OCI-LY7 (cell line): ENCODE measurements at regions not wholly inside any gene's neighbourhood (a gene's known extent, or its start where the extent isn't known, plus 50 kb on each side); places are given as distances from the start of the nearest gene placed in this dataset.

Experiments used
- BruUV-seq: library from RNA; stranded (reverse); fragments of 400-500 nt; replicated peaks from 2 replicates; lab custom pipeline; 2021; lab: Mats Ljungman, UMichigan
- CTCF ChIA-PET: fragments of 300-600 bp; sonication (Branson Sonifier 250); formaldehyde crosslinking; loops from one replicate; lab custom pipeline; 2022; ENCODE audit warnings: antibody characterized with exemption; ENCODE audit not compliant: unreplicated experiment; lab: Charles Lee
- POLR2A ChIA-PET: fragments of 300-600 bp; sonication (Branson Sonifier 250); formaldehyde crosslinking; loops from one replicate; lab custom pipeline; 2022; ENCODE audit warnings: antibody characterized with exemption; lab: Charles Lee
- DNase-seq: peaks from one replicate; pipeline ENCODE4 v3.0.0-alpha.2; 2015; ENCODE audit warnings: low spot score
- H2AFZ ChIP-seq: fragments of 200-600 bp; sonication (generic), shearing (Covaris generic); 2 replicates; pipeline ENCODE4 v1.6.1; 2014; ENCODE audit warnings: mild to moderate bottlenecking, antibody characterized with exemption, low read length, moderate library complexity
- H3K27ac ChIP-seq: fragments of 200-600 bp; sonication (generic); 2 replicates; pipeline ENCODE4 v1.5.1; 2014; ENCODE audit warnings: mixed run types, low read depth, mild to moderate bottlenecking, moderate library complexity, low read length, inconsistent platforms; ENCODE audit not compliant: poor library complexity, severe bottlenecking
- H3K36me3 ChIP-seq: fragments of 200-600 bp; sonication (generic); 2 replicates; pipeline ENCODE4 v1.6.1; 2014; ENCODE audit warnings: mild to moderate bottlenecking, antibody characterized with exemption, low read length, moderate library complexity, mixed read lengths; ENCODE audit not compliant: insufficient read depth
- H3K4me1 ChIP-seq: fragments of 200-600 bp; sonication (generic); 2 replicates; pipeline ENCODE4 v1.5.1; 2014; ENCODE audit warnings: mild to moderate bottlenecking, low read length; ENCODE audit not compliant: insufficient read depth, poor library complexity, severe bottlenecking
- H3K4me2 ChIP-seq: fragments of 200-600 bp; sonication (generic); 2 replicates; pipeline ENCODE4 v1.6.1; 2014; ENCODE audit warnings: mild to moderate bottlenecking, low read length
- H3K4me3 ChIP-seq: fragments of 200-600 bp; sonication (generic); 2 replicates; pipeline ENCODE4 v1.5.1; 2014; ENCODE audit warnings: mild to moderate bottlenecking, low read depth, low read length; ENCODE audit not compliant: poor library complexity, severe bottlenecking
- H3K79me2 ChIP-seq: fragments of 200-600 bp; sonication (generic); 2 replicates; pipeline ENCODE4 v1.6.1; 2016; ENCODE audit warnings: low read depth, mild to moderate bottlenecking, low read length, moderate library complexity, mixed read lengths; ENCODE audit not compliant: insufficient read depth
- H3K9me2 ChIP-seq: fragments of 200-600 bp; sonication (generic); 2 replicates; pipeline ENCODE4 v1.6.1; 2016; ENCODE audit warnings: mild to moderate bottlenecking, low read length, mixed read lengths; ENCODE audit not compliant: insufficient read depth
- H3K9me3 ChIP-seq: fragments of 200-600 bp; sonication (generic); 2 replicates; pipeline ENCODE4 v1.6.1; 2014; ENCODE audit warnings: mild to moderate bottlenecking, mixed run types, low read length, mixed read lengths
- H4K20me1 ChIP-seq: fragments of 200-600 bp; sonication (generic); 2 replicates; pipeline ENCODE4 v1.6.1; 2014; ENCODE audit warnings: mild to moderate bottlenecking, antibody characterized with exemption, low read length, moderate library complexity, mixed read lengths; ENCODE audit not compliant: insufficient read depth
- CTCF ChIP-seq: fragments of 200-600 bp; sonication (generic); conservative IDR thresholded peaks from 2 replicates; pipeline ENCODE4 v1.5.1; 2014; ENCODE audit warnings: mild to moderate bottlenecking, antibody characterized with exemption, low read length, moderate library complexity, mixed read lengths
- EZH2phosphoT487 ChIP-seq: fragments of 200-600 bp; sonication (generic); IDR thresholded peaks from 2 replicates; pipeline ENCODE4 v1.6.1; 2018; ENCODE audit warnings: low read depth, borderline replicate concordance, mild to moderate bottlenecking, mixed run types, antibody characterized with exemption, low read length, moderate library complexity, mixed read lengths
- intact Hi-C: fragments of 100-400 bp; cut with micrococcal nuclease; formaldehyde crosslinking; loops from one replicate; pipeline ENCODE4 v1.10.0; 2022; ENCODE audit not compliant: unreplicated experiment

GRCh38 chr11:28677721-28678120 is 569.5 kb downstream of the METTL15 start:
- POLR2A ChIA-PET = interaction anchor here (1.8 kb wide), 1 partner anchor 12 kb away, joined by 6 read pairs; no protein-coding TSS in a partner anchor
- no TSS peak for BruUV-seq
- Histone ChIP-seq H3K79me2 (no peaks in the 10 kb centered on the region), H3K9me3 (no peaks in the 10 kb centered on the region), H3K4me2 (no peak overlapping the region), H3K36me3 (no peaks in the 10 kb centered on the region), H2AFZ (no peak overlapping the region), H3K9me2 (no peaks in the 10 kb centered on the region), H3K27ac (no peak overlapping the region), H3K4me1 (no peaks in the 10 kb centered on the region), H4K20me1 (no peaks in the 10 kb centered on the region), H3K4me3 (no peak overlapping the region)
- DNase-seq = no peak
- TF ChIP-seq EZH2phosphoT487 (no peak), CTCF (no peak)
- CTCF ChIA-PET = no interaction called here
- intact Hi-C loops = no loop called here

- Histone ChIP-seq H3K79me2 (no peaks in the 10 kb centered on the region), H3K27ac (no peak overlapping the region), H3K9me3 (no peaks in the 10 kb centered on the region), H4K20me1 (no peaks in the 10 kb centered on the region), H2AFZ (no peak overlapping the region), H3K36me3 (no peaks in the 10 kb centered on the region), H3K4me3 (no peak overlapping the region), H3K4me1 (no peaks in the 10 kb centered on the region), H3K9me2 (no peaks in the 10 kb centered on the region), H3K4me2 (no peak overlapping the region)
- no peak for TF ChIP-seq EZH2phosphoT487
- TF ChIP-seq CTCF = no peak
- DNase-seq = no peak
- ChIA-PET POLR2A (no interaction called here), CTCF (no interaction called here)
- BruUV-seq = no TSS peak
- intact Hi-C loops = no loop called here
Measured at GRCh38 chr11:28675183-28675582, 567.0 kb downstream of the METTL15 start.

- Histone ChIP-seq H2AFZ (no peak overlapping the region), H3K4me3 (no peak overlapping the region), H3K4me2 (no peak overlapping the region), H3K9me2 (no peaks in the 10 kb centered on the region), H3K4me1 (no peaks in the 10 kb centered on the region), H3K27ac (no peak overlapping the region), H4K20me1 (no peaks in the 10 kb centered on the region), H3K79me2 (no peaks in the 10 kb centered on the region), H3K36me3 (no peaks in the 10 kb centered on the region), H3K9me3 (no peaks in the 10 kb centered on the region)
- ChIA-PET CTCF (no interaction called here), POLR2A (no interaction called here)
- peak; percentile 13 for DNase-seq
- TF ChIP-seq CTCF = peak; percentile 63
- no peak for TF ChIP-seq EZH2phosphoT487
- BruUV-seq = no TSS peak
- intact Hi-C loops = no loop called here
Measured at GRCh38 chr11:28674433-28675103, 566.4 kb downstream of the METTL15 start.
